ENCODE measurements at regions not wholly inside any gene's neighbourhood (a gene's known extent, or its start where the extent isn't known, plus 50 kb on each side); places are given as distances from the start of the nearest gene placed in this dataset.
"Not testable (repeated sequence)": the region's sequence is repeated elsewhere in the genome, so short reads cannot be mapped to it uniquely, and the experiment has no call there.

DNA sequence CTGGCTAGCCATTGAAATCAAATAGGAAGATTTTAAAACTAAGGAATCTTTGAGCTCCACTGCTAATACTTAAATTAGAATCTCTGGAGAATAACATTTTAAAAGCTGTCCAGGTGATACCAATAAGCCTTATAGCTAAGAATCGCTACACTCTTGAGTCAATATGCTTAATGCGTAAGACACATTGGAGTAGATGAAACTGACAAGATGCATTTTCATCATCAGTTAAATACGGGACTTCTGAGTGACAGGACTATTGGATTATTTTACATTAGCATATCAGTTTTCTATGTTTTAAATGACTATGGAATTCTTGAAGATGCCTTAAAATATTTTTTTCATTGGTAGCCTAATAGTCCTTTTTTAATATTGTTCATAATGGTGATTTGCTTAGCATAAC, 80.2 kb downstream of the ATOH1 start:
- Histone ChIP-seq H3K4me3 (no peak overlapping the region), H3K36me3 (no peaks in the 10 kb centered on the region), H3K27me3 (no peaks in the 10 kb centered on the region), H3K27ac (no peak overlapping the region), H3K4me1 (no peaks in the 10 kb centered on the region), H3K9me3 (no peaks in the 10 kb centered on the region)
- no peak for DNase-seq (ENCODE audit: low spot score in 2 of 2)
- 93% methylated on average over 3 of the region's 3 CpGs for WGBS
- TF ChIP-seq EP300 (IDR thresholded peaks at IDR 0.05) (no peak), CTCF (IDR thresholded peaks at IDR 0.05) (no peak), POLR2AphosphoS5 (IDR thresholded peaks at IDR 0.05) (no peak), POLR2A (IDR thresholded peaks at IDR 0.05) (no peak)

GRCh38 chr4:93911671-93912070, 83.1 kb downstream of the ATOH1 start:
- Histone ChIP-seq H3K4me3 (no peak overlapping the region), H3K27ac (no peak overlapping the region), H3K27me3 (no peaks in the 10 kb centered on the region), H3K36me3 (no peaks in the 10 kb centered on the region), H3K4me1 (no peaks in the 10 kb centered on the region), H3K9me3 (no peaks in the 10 kb centered on the region)
- TF ChIP-seq POLR2A (IDR thresholded peaks at IDR 0.05) = no peak
- no peak for TF ChIP-seq POLR2AphosphoS5 (IDR thresholded peaks at IDR 0.05)
- no peak for TF ChIP-seq EP300 (IDR thresholded peaks at IDR 0.05)
- no peak for TF ChIP-seq CTCF (IDR thresholded peaks at IDR 0.05)
- WGBS = 98% methylated on average over 2 of the region's 2 CpGs
- no peak for DNase-seq (ENCODE audit: low spot score in 2 of 2)

DNA sequence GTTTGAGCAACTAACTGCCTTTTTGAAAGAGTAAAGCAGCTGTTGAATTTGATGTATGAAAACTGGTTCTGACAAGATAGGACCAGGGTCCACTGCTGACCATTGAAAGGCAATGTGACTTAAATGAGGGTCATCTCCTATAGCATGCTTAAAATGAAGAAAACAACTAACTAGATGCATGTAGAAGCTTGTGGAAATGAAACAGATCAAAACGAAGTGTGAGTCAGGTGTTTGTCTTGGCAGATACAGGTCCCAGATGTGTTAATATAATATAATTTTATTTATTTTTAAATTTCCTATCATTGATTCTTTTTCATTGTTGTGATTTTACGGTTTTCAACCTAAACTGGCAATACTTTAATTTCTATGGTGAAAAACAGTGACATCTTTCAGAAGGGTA, 83.6 kb downstream of the ATOH1 start:
- 67% methylated on average over 2 of the region's 2 CpGs for WGBS
- DNase-seq (ENCODE audit: low spot score in 2 of 2) = no peak

GRCh38 chr4:93918856-93919255, 90.3 kb downstream of the ATOH1 start:
- H3K4me1 ChIP-seq = no peaks in the 10 kb centered on the region
- WGBS = 86% methylated on average over 2 of the region's 2 CpGs
- no peak for DNase-seq (ENCODE audit: low spot score in 2 of 2)
- no peak overlapping the region for H3K4me3 ChIP-seq
- no peak for TF ChIP-seq POLR2AphosphoS5 (IDR thresholded peaks at IDR 0.05)
- no peak for TF ChIP-seq CTCF (IDR thresholded peaks at IDR 0.05)
- TF ChIP-seq POLR2A (IDR thresholded peaks at IDR 0.05) = no peak
- TF ChIP-seq EP300 (IDR thresholded peaks at IDR 0.05) = no peak
- H3K36me3 ChIP-seq = no peaks in the 10 kb centered on the region
- no peak overlapping the region for H3K27ac ChIP-seq
- no peaks in the 10 kb centered on the region for H3K27me3 ChIP-seq
- no peaks in the 10 kb centered on the region for H3K9me3 ChIP-seq

More for the DNA sequence above, 83.6 kb downstream of the ATOH1 start:
- H3K4me3 ChIP-seq = no peak overlapping the region
- H3K27me3 ChIP-seq = no peaks in the 10 kb centered on the region
- H3K36me3 ChIP-seq = no peaks in the 10 kb centered on the region
- no peak overlapping the region for H3K27ac ChIP-seq
- TF ChIP-seq CTCF (IDR thresholded peaks at IDR 0.05) = no peak
- TF ChIP-seq POLR2AphosphoS5 (IDR thresholded peaks at IDR 0.05) = no peak
- TF ChIP-seq POLR2A (IDR thresholded peaks at IDR 0.05) = no peak
- no peak for TF ChIP-seq EP300 (IDR thresholded peaks at IDR 0.05)
- no peaks in the 10 kb centered on the region for H3K4me1 ChIP-seq
- no peaks in the 10 kb centered on the region for H3K9me3 ChIP-seq

DNA sequence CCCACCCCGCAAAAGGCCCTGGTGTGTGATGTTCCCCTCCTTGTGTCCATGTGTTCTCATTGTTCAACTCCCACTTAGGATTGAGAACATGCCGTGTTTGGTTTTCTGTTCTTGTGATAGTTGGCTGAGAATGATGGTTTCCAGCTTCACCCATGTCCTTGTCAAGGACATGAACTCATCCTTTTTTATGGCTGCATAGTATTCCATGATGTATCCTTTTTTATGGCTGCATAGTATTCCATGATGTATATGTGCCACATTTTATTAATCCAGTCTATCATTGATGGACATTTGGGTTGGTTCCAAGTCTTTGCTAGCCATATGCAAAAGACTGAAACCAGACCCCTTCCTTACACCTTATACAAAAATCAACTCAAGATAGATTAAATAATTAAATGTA, 95.0 kb downstream of the ATOH1 start:
- H3K27me3 ChIP-seq; H3K36me3 ChIP-seq; H3K4me1 ChIP-seq; H3K27ac ChIP-seq; DNase-seq (ENCODE audit: low spot score in 2 of 2); H3K4me3 ChIP-seq; H3K9me3 ChIP-seq: not testable (repeated sequence)
- WGBS = 98% methylated on average over 2 of the region's 2 CpGs

DNA sequence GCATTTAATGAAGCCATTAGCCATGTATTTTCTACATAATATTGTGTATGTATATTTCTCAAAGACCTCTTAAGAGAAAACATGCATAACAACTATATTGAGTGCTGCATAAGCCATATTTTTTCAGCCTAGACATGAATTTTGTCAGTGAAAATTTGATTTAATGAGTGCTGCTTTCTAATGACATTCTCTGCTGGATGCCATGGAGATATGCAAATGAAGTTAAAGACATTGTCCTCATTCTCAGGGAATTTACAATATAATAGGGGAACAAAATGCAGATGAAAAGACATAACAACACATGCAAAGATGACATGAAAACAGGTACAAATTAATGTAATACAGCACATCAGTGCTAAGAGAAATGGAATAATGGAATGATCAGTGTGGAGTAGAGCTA, 118.7 kb downstream of the ATOH1 start:
- no peaks in the 10 kb centered on the region for H3K4me1 ChIP-seq
- DNase-seq (ENCODE audit: low spot score in 2 of 2) = no peak
- no peaks in the 10 kb centered on the region for H3K36me3 ChIP-seq
- no peak overlapping the region for H3K4me3 ChIP-seq
- TF ChIP-seq CTCF (IDR thresholded peaks at IDR 0.05) (no peak), POLR2AphosphoS5 (IDR thresholded peaks at IDR 0.05) (no peak), POLR2A (IDR thresholded peaks at IDR 0.05) (no peak), EP300 (IDR thresholded peaks at IDR 0.05) (no peak)
- H3K27me3 ChIP-seq = no peaks in the 10 kb centered on the region
- no peak overlapping the region for H3K27ac ChIP-seq
- no peaks in the 10 kb centered on the region for H3K9me3 ChIP-seq

DNA sequence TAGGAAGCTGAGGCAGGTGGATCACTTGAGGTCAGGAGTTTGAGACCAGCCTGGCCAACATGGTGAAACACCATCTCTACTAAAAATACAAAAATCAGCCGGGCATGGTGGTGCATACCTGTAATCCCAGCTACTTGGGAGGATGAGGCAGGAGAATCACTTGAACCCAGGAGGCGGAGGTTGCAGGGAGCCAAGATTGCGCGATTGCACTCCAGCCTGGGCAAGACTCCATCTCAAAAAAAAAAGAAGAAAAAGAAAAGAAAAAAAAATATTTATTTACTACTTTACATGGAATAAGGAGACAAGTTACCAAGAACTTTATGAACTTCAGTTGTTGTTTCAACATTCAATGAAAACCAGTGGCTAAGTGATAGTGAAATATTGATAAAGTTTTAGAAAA, 121.7 kb downstream of the ATOH1 start:
- H3K27me3 ChIP-seq; H3K4me1 ChIP-seq; H3K36me3 ChIP-seq; H3K27ac ChIP-seq; DNase-seq (ENCODE audit: low spot score in 2 of 2); H3K4me3 ChIP-seq; H3K9me3 ChIP-seq: not testable (repeated sequence)
- WGBS = 87% methylated on average over 4 of the region's 4 CpGs

Data from suprapubic skin (tissue), 4 donors.